Neural cell (in vitro differentiated cells): ENCODE measurements at regions not wholly inside any gene's neighbourhood (a gene's known extent, or its start where the extent isn't known, plus 50 kb on each side); places are given as distances from the start of the nearest gene placed in this dataset.

Experiments
- H2AFZ ChIP-seq: fragments of 200-600, 300-800 bp; sonication (generic), shearing (Covaris generic); 2 replicates; pipeline ENCODE4 v1.6.0; 2014; ENCODE audit warnings: low read depth, mild to moderate bottlenecking, antibody characterized with exemption, low read length, moderate library complexity
- H3F3A ChIP-seq: fragments of 200-600 bp; shearing (Covaris generic); 2 replicates; pipeline ENCODE4 v1.6.1; 2016; ENCODE audit warnings: mild to moderate bottlenecking, moderate library complexity, mixed read lengths, antibody characterized with exemption, low read length; ENCODE audit not compliant: insufficient read depth, poor library complexity, severe bottlenecking
- H3K27ac ChIP-seq: fragments of 200-600, 300-800 bp; sonication (generic), shearing (Covaris generic); 2 replicates; pipeline ENCODE4 v1.5.1; 2014; ENCODE audit warnings: mild to moderate bottlenecking, low read length, moderate library complexity
- H3K27me3 ChIP-seq: fragments of 300-800, 200-600 bp; sonication (generic), shearing (Covaris generic); 2 replicates; pipeline ENCODE4 v1.6.0; 2014; ENCODE audit warnings: mild to moderate bottlenecking, low read depth, low read length, moderate library complexity; ENCODE audit not compliant: insufficient read depth
- H3K36me3 ChIP-seq: fragments of 300-800, 200-600 bp; sonication (generic), shearing (Covaris generic); 2 replicates; pipeline ENCODE4 v1.5.1; 2014; ENCODE audit warnings: mild to moderate bottlenecking, antibody characterized with exemption, low read length, moderate library complexity; ENCODE audit not compliant: insufficient read depth
- H3K4me2 ChIP-seq: fragments of 300-800, 200-600 bp; sonication (generic), shearing (Covaris generic); 2 replicates; pipeline ENCODE4 v1.6.0; 2014; ENCODE audit warnings: mild to moderate bottlenecking, low read length
- H3K4me3 ChIP-seq: fragments of 300-800, 200-600 bp; sonication (generic), shearing (Covaris generic); 2 replicates; pipeline ENCODE4 v1.5.1; 2014; ENCODE audit warnings: mild to moderate bottlenecking, low read length, moderate library complexity
- H3K79me2 ChIP-seq: fragments of 200-600 bp; shearing (Covaris generic); replicated peaks from 2 replicates; pipeline ENCODE4 v1.6.0; 2014; ENCODE audit warnings: mild to moderate bottlenecking, low read length, moderate library complexity; ENCODE audit not compliant: insufficient read depth
- H3K9ac ChIP-seq: fragments of 300-800, 200-600 bp; sonication (generic), shearing (Covaris generic); 2 replicates; pipeline ENCODE4 v1.6.1; 2016; ENCODE audit warnings: mild to moderate bottlenecking, low read length, mixed read lengths
- H3K9me2 ChIP-seq: fragments of 200-600 bp; shearing (Covaris generic); 2 replicates; pipeline ENCODE4 v1.6.1; 2016; ENCODE audit warnings: mild to moderate bottlenecking, low read length, mixed read lengths; ENCODE audit not compliant: insufficient read depth
- H3K9me3 ChIP-seq: fragments of 200-600, 300-800 bp; sonication (generic), shearing (Covaris generic); 2 replicates; pipeline ENCODE4 v1.6.1; 2016; ENCODE audit warnings: mild to moderate bottlenecking, mixed run types, low read length, moderate library complexity, mixed read lengths
- H4K20me1 ChIP-seq: fragments of 200-600 bp; shearing (Covaris generic); 2 replicates; pipeline ENCODE4 v1.6.1; 2016; ENCODE audit warnings: mild to moderate bottlenecking, mixed run types; ENCODE audit not compliant: insufficient read depth
- EP300 ChIP-seq: fragments of 450-650 bp; conservative IDR thresholded peaks from 2 replicates; pipeline ENCODE4 v1.6.1; 2014; ENCODE audit warnings: antibody characterized with exemption, mild to moderate bottlenecking, moderate library complexity; ENCODE audit not compliant: poor library complexity, severe bottlenecking
- EZH2 ChIP-seq: fragments of 200-600, 300-800 bp; shearing (Covaris generic), sonication (generic); IDR thresholded peaks from 2 replicates; pipeline ENCODE4 v1.6.1; 2014; ENCODE audit warnings: antibody characterized with exemption, low read length, borderline replicate concordance, mild to moderate bottlenecking; ENCODE audit not compliant: insufficient read depth, poor library complexity, severe bottlenecking
- MXI1 ChIP-seq: fragments of 450-650 bp; conservative IDR thresholded peaks from 2 replicates; pipeline ENCODE4 v1.6.1; 2014; ENCODE audit warnings: antibody characterized with exemption, mild to moderate bottlenecking; ENCODE audit not compliant: poor library complexity, severe bottlenecking
- POLR2AphosphoS5 ChIP-seq: IDR thresholded peaks from 2 replicates; pipeline ENCODE4 v1.6.1; 2012
- RAD21 ChIP-seq: fragments of 450-650 bp; conservative IDR thresholded peaks from 2 replicates; pipeline ENCODE4 v1.6.1; 2014; ENCODE audit warnings: antibody characterized with exemption, mild to moderate bottlenecking, moderate library complexity
- SMC3 ChIP-seq: fragments of 450-650 bp; conservative IDR thresholded peaks from 2 replicates; pipeline ENCODE4 v1.6.1; 2014; ENCODE audit warnings: antibody characterized with exemption, mild to moderate bottlenecking, moderate library complexity; ENCODE audit not compliant: poor library complexity
- TAF1 ChIP-seq: IDR thresholded peaks from 2 replicates; pipeline ENCODE4 v1.6.1; 2012; ENCODE audit warnings: low read depth
- TF ChIP-seq, protein P1 (sequence below): IDR thresholded peaks from 2 replicates; pipeline ENCODE4 v1.6.1; 2012; ENCODE audit warnings: borderline replicate concordance
- TF ChIP-seq, protein P2 (sequence below): fragments of 450-650 bp; IDR thresholded peaks from 2 replicates; pipeline ENCODE4 v1.5.1; 2014; ENCODE audit warnings: antibody characterized with exemption, mild to moderate bottlenecking, moderate library complexity; ENCODE audit not compliant: poor library complexity, severe bottlenecking

DNA sequence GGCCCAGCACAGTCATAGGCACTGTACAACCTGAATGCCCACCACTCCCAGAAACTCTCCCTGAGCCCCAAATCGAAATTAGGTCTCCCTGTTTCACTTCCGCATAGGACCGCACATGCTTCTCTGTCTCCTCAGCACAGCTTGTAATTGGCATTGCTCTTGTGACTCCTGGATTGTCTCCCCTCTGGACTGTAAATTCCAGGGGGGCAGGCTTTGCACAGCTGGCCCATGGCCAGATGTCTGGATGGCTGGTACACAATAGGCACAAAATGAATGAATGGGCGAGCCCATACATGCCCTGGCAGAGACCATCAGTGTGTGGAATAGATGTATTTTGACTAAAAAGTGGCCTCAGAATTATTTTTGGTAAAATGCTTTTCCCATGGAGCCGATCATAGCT is 63.3 kb upstream of the PHF21B start:
- H3K27ac ChIP-seq, result no peak overlapping the region
- H3K36me3 ChIP-seq, result no peaks in the 10 kb centered on the region
- no peaks in the 10 kb centered on the region for H3K27me3 ChIP-seq
- no peaks in the 10 kb centered on the region for H4K20me1 ChIP-seq
- no peaks in the 10 kb centered on the region for H3K9me3 ChIP-seq
- H3K4me2 ChIP-seq, result no peak overlapping the region
- no peaks in the 10 kb centered on the region for H3K9me2 ChIP-seq
- no peak overlapping the region for H3K9ac ChIP-seq
- no peak overlapping the region for H3K4me3 ChIP-seq
- no peaks in the 10 kb centered on the region for H3K79me2 ChIP-seq
- TF ChIP-seq TAF1, result no peak
- no peak for TF ChIP-seq RAD21
- TF ChIP-seq POLR2AphosphoS5, result no peak
- no peak overlapping the region for H2AFZ ChIP-seq
- H3F3A ChIP-seq, result no peaks in the 10 kb centered on the region

DNA sequence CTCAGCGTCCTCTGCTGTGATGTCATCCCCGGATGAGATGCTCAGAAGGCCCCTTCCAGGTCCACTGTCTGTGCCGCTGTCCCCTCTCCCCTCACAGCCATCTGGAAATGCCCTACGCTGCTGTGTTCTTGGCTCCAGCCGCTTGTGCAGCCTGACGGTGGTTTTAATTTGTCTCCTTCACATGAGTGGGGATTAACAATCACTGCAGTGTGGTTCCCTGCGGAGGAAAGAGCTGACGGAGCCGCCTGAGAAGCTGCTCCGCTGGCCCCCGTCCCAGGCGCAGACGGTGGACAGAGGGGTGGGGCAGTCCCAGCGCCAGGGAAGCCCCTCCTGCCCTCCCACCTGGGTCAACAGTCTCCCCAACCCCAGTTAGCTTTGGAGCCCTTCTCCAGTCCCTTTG is 67.5 kb upstream of the PHF21B start:
- Histone ChIP-seq H3K9me2 (no peaks in the 10 kb centered on the region), H3K79me2 (no peaks in the 10 kb centered on the region), H3K4me2 (no peak overlapping the region), H3K9ac (no peak overlapping the region), H3K9me3 (no peaks in the 10 kb centered on the region), H2AFZ (no peak overlapping the region), H3K27ac (no peak overlapping the region), H4K20me1 (no peaks in the 10 kb centered on the region), H3F3A (no peaks in the 10 kb centered on the region), H3K36me3 (no peaks in the 10 kb centered on the region), H3K27me3 (no peaks in the 10 kb centered on the region), H3K4me3 (no peak overlapping the region)
- TF ChIP-seq POLR2AphosphoS5 (no peak), MXI1 (no peak), SMC3 (no peak), TAF1 (no peak)
- TF ChIP-seq, protein P1, sequence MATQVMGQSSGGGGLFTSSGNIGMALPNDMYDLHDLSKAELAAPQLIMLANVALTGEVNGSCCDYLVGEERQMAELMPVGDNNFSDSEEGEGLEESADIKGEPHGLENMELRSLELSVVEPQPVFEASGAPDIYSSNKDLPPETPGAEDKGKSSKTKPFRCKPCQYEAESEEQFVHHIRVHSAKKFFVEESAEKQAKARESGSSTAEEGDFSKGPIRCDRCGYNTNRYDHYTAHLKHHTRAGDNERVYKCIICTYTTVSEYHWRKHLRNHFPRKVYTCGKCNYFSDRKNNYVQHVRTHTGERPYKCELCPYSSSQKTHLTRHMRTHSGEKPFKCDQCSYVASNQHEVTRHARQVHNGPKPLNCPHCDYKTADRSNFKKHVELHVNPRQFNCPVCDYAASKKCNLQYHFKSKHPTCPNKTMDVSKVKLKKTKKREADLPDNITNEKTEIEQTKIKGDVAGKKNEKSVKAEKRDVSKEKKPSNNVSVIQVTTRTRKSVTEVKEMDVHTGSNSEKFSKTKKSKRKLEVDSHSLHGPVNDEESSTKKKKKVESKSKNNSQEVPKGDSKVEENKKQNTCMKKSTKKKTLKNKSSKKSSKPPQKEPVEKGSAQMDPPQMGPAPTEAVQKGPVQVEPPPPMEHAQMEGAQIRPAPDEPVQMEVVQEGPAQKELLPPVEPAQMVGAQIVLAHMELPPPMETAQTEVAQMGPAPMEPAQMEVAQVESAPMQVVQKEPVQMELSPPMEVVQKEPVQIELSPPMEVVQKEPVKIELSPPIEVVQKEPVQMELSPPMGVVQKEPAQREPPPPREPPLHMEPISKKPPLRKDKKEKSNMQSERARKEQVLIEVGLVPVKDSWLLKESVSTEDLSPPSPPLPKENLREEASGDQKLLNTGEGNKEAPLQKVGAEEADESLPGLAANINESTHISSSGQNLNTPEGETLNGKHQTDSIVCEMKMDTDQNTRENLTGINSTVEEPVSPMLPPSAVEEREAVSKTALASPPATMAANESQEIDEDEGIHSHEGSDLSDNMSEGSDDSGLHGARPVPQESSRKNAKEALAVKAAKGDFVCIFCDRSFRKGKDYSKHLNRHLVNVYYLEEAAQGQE, result no peak
- TF ChIP-seq, protein P2, sequence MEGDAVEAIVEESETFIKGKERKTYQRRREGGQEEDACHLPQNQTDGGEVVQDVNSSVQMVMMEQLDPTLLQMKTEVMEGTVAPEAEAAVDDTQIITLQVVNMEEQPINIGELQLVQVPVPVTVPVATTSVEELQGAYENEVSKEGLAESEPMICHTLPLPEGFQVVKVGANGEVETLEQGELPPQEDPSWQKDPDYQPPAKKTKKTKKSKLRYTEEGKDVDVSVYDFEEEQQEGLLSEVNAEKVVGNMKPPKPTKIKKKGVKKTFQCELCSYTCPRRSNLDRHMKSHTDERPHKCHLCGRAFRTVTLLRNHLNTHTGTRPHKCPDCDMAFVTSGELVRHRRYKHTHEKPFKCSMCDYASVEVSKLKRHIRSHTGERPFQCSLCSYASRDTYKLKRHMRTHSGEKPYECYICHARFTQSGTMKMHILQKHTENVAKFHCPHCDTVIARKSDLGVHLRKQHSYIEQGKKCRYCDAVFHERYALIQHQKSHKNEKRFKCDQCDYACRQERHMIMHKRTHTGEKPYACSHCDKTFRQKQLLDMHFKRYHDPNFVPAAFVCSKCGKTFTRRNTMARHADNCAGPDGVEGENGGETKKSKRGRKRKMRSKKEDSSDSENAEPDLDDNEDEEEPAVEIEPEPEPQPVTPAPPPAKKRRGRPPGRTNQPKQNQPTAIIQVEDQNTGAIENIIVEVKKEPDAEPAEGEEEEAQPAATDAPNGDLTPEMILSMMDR, result no peak

DNA sequence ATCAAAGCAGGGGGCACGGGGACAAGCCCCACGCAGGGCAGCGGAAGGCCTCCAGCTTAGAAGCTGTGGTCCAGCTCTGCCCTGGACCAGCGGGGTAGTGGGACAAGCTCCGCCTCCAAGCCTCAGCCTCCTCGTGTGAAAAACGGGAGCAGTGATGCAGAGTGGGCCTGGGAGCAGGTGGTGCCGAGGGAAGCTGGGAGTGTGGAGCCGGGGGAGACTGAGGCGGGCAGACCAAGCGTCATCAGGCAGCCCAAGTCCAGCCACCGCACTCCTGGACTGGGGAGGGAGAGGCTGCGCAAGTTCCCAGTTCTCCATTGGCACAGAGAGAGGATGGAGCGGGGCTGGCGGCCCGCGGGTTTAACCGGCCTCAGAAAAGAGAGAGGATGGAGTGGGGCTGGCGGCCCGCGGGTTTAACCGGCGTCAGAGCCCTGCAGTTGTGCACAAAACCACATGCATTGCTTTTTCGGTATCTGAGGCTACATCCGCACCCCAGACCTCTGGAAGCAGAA is 68.1 kb upstream of the PHF21B start:
- H3K79me2 ChIP-seq, result no peaks in the 10 kb centered on the region
- H3K4me2 ChIP-seq, result no peak overlapping the region
- TF ChIP-seq TAF1 (no peak), POLR2AphosphoS5 (no peak), SMC3 (no peak), RAD21 (no peak), MXI1 (no peak), EP300 (no peak), EZH2 (no peak)
- TF ChIP-seq, protein P1, result no peak
- TF ChIP-seq, protein P2, result no peak
- H3K36me3 ChIP-seq, result no peaks in the 10 kb centered on the region
- no peaks in the 10 kb centered on the region for H3K9me2 ChIP-seq
- H2AFZ ChIP-seq, result no peak overlapping the region
- H3K9me3 ChIP-seq, result no peaks in the 10 kb centered on the region
- no peaks in the 10 kb centered on the region for H3F3A ChIP-seq
- H3K27me3 ChIP-seq, result no peaks in the 10 kb centered on the region
- no peak overlapping the region for H3K9ac ChIP-seq
- no peak overlapping the region for H3K27ac ChIP-seq
- H3K4me3 ChIP-seq, result no peak overlapping the region
- H4K20me1 ChIP-seq, result no peaks in the 10 kb centered on the region
